NCI-H187 (cell line): ENCODE measurements at regions not wholly inside any gene's neighbourhood (a gene's known extent, or its start where the extent isn't known, plus 50 kb on each side); places are given as distances from the start of the nearest gene placed in this dataset.
"Not testable (repeated sequence)": the region's sequence is repeated elsewhere in the genome, so short reads cannot be mapped to it uniquely, and the experiment has no call there.

Experiments
- DNase-seq, 2 experiments: peaks; one replicate each; lab custom pipeline; 2025; lab: John Stamatoyannopoulos, UW

DNA sequence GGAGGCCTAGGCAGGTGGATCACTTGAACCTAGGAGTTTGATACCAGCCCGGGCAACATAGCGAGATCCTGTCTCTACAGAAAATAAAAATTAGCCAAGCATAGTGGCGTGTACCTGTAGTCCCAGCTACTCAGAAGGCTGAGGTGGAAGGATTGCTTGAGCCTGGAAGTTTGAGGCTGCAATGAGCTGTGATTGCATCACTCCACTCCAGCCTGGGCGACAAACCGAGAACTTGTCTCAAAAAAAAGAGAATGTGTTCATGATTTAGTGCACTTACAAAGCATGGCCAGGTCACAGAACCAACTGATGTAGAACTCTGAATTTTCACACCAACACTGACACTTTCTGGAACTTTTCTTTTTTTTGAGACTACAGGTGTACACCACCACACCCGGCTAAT is 182.7 kb downstream of the ZFP64 start:
- no peak for DNase-seq

- no peak for DNase-seq
Observed at GRCh38 chr20:52004715-52005114, 186.9 kb downstream of the ZFP64 start.

DNA sequence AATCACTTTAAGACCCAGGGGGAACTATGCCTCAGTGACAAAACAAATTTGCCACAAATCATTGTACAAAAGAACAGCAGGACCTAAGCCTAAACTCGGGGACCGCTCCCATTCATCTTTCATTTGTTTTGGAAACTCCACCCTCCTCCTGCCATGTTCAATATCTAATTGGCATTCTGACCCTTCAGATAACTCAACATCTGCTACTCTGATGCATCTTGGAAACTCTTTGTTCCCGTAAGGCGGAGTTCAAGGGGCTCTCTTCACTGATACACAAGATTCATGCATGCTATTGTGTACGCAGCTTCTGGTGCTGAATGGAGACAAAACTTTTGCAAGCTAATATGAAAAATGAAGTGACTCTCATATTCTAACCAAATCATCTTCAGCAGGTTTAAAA is 187.6 kb downstream of the ZFP64 start:
- DNase-seq: no peak

GRCh38 chr20:52003415-52003814 is 188.2 kb downstream of the ZFP64 start:
- no peak for DNase-seq

DNA sequence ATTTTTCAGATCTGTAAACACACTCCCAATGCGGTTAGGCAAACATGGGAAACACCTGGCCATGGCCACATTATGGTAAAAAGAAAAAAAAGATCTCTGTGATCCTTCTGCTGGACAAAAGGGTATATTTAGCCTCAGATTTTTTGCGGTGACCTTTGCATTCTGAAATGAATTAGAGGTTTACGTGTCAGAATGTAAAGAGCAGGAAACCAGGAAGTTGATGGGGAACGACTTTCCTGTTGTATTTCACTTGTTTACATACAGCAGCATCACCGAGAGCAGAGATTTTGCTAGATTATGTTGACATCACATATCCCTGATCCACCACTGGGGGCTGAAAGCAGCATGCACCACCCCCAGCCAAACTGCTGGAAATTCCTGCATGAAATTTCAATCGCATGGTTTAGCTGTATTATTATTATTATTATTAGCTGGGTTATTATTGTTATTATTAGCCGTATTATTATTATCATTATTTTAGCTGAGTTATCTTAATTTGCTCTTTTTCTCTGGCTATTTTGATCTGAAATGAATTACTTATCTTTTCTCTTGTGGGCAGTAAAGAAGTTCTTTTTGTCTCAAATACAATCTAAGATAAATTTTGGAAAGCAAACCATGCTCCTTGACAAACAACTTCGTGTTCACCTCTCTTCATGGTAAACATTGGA is 189.4 kb downstream of the ZFP64 start:
- DNase-seq: no peak

DNA sequence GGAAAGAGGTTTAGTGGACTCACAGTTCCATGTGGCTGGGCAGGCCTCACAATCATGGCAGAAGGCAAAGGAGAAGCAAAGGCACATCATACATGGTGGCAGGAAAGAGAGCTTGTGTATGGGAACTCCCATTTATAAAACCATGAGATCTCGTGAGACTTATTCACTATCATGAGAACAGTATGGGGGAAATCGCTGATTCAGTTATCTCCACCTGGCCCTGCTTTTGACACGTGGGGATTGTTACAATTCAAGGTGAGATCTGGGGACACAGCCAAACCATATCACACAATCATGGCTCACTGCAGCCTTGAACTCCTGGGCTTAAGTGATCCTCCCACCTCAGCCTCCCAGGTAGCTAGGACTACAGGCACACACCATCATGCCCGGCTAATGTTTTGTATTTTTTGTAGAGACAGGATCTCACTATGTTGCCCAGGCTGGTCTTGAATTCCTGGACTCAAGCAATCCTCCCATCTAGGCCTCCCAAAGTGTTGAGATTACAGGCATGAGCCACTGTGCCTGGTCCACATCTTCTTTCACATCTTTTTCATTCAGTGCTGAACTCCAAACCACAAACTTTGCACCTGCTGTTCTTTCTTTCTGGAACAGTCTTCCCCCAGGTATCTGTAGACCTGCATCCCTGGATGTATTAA is 194.2 kb downstream of the ZFP64 start:
- not testable (repeated sequence) for DNase-seq

- no peak for DNase-seq
Observed at GRCh38 chr20:51995551-51995951, 193.2 kb upstream of the SALL4 start.

GRCh38 chr20:51994751-51995417 is 192.6 kb upstream of the SALL4 start:
- DNase-seq: no peak

DNA sequence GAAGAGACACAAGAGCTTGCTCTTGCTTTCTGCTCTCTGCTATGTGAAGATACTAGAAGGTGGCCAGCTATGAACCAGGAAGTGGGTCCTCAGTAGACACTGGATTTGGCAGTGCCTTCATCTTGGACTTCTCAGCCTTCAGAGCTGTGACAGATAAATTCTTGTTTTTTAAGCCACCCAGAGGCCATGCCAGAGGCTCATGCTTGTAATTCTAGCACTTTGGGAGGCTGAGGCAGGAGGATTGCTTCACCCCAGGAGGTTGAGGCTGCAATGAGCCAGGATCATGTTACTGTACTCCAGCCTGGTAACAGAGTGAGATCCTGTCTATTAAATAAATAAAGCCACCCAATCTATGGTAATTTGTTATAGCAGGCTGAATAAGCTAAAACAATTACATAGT is 185.5 kb upstream of the SALL4 start:
- DNase-seq: no peak

GRCh38 chr20:51985013-51985415 is 182.7 kb upstream of the SALL4 start:
- DNase-seq: no peak

DNA sequence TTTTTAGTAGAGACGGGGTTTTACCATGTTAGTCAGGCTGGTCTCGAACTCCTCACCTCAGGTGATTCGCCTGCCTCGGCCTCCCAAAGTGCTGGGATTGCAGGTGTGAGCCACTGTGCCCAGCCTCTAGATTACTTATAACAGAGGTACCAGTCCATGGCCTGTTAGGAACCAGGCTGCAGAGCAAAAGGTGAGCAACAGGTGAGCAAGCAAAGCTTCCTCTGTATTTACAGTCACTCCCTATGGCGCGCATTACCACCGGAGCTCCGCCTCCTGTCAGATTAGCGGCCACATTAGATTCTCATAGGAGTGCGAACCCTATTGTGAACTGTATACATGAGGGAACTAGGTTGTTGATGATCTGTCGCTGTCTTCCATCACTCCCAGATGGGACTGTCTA is 178.0 kb upstream of the SALL4 start:
- DNase-seq: no peak

DNA sequence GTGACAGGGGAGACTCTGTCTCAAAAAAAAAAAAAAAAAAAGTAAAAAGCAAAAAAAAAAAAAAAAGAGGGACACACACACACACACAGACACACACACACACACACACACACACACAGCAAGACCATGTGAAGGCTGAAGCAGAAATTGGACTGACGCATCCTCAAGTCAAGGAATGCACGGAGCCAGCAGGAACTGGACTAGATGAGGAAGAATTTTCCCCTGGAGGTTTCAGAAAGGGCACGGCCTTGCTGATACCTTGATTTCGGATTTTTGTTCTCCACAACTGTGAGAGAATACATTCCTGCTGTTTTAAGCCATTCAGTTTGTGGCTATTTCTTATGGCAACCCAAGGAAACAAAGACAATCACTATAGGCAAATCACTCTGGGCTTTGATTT is 176.9 kb upstream of the SALL4 start:
- DNase-seq: no peak

- DNase-seq: no peak
Observed at GRCh38 chr20:51978070-51978501, 175.8 kb upstream of the SALL4 start.

DNA sequence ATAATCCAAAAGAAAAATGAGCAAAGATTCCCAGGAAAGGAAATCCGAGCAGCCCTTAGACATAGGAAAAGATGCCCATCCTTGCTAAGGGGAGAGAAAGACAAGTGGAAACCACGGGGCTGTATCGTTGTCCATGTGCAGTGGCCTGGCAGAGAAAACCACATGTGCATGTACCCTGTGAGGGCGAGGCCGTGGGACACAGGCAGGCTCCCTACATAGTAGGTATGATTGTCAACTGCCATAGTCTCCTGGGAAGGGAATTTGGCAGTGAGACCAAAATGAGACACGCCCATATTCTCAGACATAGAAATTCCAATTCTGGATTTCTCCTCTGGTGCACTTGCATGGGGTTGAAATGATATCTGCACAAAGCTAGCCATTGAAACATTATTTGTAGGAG is 169.7 kb upstream of the SALL4 start:
- no peak for DNase-seq

- DNase-seq: no peak
Observed at GRCh38 chr20:51970858-51971257, 168.5 kb upstream of the SALL4 start.

- no peak for DNase-seq
Observed at GRCh38 chr20:51969191-51969590, 166.9 kb upstream of the SALL4 start.

- DNase-seq: no peak
Observed at GRCh38 chr20:51968151-51968550, 165.8 kb upstream of the SALL4 start.

DNA sequence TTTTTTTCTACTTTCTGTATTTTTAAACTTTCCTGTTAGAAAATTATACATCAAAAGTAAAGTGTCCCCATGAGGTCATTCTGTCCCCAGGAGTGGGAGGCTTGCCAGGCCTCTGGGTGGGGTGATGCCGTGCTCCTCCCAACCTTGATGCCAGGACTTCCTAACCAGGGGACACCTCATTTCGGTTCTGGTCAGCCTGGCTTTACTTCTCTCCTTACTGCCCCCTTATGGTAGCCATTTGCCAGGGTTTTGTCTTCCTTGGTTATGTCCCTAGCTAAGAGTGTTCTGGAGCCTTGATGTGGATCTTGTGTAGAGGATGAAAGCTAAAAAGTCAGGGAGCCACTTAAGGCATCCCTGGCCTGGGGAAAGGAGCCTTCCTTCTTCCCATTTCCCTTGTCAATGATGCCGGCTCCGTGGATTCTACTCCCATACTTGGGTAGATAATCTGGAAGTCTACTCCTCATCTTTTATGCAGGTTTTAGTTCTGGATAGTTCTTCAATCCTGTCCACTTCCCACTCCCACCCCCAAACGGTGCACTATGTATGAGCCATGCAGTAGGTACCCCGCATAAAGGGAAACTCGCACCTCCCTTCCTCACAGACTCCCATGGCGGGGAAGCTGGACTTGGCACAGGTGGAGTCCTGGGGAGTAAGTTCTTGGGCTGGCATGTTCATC is 164.1 kb upstream of the SALL4 start:
- DNase-seq: no peak

- no peak for DNase-seq
Observed at GRCh38 chr20:51961964-51962761, 159.8 kb upstream of the SALL4 start.

DNA sequence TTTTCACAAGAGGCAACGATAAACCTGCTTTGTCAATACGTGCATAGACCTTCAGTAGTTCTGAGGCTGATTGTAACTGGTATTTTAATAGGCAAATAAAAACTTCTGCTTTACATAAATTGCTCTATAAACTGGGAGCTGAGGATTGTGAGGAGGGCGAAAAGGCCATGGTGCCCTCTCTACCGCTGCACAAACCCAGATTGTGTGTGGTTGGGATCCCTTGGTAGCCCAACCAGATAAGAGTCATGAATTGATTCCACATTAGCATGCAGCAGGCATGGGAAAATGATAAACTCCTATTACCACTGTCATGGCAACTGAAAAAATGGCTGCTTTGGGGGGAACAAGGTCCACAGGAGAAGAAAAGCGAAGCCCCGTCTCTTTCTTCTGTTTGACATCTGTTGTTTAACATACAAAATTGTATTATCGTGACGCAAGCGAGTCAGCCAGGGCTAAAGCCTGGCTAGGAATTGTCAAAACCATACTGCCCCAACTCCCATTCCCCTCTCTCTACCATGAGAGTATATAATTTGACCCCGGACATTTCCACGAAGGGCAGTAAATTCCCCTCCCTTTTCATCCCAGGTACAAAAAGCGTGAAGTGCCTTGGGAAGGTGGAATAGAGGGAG is 157.8 kb upstream of the SALL4 start:
- DNase-seq: no peak

GRCh38 chr20:51959066-51959542 is 156.8 kb upstream of the SALL4 start:
- no peak for DNase-seq
